A204.1 (cell line): ENCODE measurements at regions not wholly inside any gene's neighbourhood (a gene's known extent, or its start where the extent isn't known, plus 50 kb on each side); places are given as distances from the start of the nearest gene placed in this dataset.

Experiments used
- FAIRE-seq: peaks from 2 replicates; lab custom pipeline; 2012; peaks lifted over from hg19 to GRCh38; lab: Jason Lieb, UNC

DNA sequence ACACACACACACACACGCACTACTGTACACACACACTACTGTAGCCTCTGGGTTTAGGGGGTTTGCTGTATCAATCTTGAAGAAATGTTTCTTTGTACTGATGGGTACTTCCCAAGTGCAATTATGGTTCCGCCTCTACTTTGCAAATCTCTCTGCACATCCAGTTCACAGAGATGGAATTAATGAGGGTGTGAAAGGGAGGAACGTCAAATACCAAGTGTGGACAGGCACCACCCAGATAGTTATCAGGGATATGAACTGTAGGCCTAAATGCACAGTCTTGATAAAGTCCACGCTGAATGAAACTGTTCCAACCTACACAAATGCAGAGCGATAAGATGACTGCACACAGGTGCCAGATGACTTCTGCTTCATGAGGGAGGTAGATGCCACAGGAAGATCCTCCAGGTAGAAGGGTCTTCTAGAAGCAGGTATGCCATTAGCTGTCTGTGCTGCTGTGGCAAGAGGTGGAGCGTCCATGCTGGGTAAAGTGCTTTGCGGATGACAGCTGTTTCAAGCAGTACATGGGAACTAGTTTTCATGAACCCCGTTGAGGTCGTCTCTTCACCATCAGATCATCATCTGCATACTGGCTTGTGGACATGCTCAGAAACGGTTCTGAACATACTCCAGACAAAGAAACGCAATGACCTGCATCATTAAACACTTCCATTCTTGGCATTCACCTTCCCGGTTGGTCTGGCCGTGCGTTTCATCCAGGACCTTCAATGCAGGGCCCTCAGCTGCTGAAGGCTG is 314.3 kb upstream of the RTL1 start:
- FAIRE-seq: no peak

DNA sequence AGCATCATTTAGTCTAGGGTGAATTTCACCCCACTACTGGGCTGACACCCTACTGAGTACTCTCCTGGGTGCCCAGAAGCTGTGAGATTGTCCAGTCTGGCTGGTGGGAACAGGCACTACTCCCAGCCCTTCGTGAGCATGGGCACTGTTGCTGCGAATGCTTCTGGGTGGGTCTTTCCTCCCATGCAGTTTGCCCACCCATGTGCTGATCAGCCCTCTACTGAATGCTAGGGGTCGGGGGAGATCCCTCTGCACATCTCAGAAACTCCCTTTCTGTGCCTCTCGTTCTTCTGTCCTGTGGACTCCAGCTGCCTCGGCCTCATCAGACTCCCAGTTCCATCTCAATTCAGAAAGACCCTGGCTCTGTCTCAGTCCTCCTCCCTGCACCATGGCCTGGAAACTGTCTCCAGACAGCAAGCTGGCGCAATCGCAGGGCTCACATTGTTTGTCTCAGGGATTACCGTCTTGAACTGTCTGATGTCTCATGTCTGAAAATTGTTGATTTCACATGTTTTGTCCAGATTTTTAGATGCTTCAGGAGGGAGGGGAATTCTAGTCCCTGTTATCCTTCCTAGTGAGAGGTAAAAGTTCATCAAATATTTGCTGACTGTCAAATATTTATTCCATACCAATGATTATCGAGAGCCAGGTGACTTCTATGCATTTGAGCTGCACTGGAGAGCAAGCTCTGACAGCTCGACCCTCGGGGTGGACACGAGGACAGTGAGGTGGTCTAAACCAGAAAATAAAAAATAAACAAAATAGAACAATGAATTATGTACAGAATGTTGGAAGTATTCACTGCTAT is 316.6 kb upstream of the RTL1 start:
- FAIRE-seq: no peak

DNA sequence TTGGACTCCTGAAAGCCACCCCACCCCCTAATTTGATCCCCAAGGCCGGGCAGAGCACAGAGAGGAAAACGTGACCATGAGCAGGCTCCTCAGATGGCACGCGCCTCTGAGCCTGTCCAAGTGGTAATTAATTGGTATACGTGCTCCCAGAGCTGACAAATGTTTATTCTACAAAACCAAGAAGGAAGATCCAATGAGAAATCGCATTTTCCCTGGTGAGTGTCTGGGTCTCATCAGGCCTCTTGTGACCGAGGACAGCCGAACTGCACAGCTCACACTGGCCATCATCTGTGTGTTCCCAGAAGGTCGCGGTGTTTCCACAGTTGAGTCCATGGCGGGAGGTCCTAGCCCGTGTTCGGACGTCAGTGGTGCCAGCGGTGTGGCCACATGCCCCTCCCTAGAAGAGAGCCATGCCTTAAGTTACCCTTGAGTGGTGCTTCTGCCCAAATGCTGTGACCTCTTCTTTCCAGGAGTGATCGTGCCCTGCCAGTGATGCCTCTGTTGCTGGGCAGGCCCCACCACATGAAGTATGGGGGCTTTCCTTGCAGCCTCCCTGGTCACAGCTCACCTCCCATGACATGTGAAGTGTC is 317.5 kb upstream of the RTL1 start:
- no peak for FAIRE-seq

DNA sequence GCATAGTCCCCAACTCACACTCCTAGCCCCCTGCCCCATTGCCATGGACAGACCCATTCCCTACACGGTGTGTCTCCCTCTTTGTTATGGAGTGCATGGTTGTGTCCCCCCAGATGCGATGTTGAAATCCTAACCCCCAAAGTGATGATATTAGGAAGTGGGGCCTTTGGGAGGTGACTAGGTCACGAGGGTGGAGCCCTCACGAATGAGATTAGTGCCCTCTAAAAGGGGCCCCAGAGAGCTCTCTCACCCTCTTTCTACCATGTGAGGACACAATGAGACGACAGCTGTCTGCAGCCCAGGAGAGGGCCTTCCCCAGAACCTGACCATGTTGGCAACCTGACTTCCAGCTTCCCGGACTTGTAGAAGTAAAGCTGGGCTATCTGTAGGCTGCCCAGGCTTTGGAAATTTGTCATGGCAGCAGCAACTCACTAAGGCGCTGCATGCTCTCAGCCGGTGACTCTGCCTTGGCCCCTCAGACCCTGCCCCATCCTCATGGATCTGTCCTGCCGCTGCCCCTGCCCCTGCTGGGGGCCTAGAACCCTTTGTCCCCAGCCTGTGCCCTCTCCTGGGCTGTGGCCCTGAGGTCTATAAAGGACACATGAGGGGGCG is 318.1 kb upstream of the RTL1 start:
- no peak for FAIRE-seq

DNA sequence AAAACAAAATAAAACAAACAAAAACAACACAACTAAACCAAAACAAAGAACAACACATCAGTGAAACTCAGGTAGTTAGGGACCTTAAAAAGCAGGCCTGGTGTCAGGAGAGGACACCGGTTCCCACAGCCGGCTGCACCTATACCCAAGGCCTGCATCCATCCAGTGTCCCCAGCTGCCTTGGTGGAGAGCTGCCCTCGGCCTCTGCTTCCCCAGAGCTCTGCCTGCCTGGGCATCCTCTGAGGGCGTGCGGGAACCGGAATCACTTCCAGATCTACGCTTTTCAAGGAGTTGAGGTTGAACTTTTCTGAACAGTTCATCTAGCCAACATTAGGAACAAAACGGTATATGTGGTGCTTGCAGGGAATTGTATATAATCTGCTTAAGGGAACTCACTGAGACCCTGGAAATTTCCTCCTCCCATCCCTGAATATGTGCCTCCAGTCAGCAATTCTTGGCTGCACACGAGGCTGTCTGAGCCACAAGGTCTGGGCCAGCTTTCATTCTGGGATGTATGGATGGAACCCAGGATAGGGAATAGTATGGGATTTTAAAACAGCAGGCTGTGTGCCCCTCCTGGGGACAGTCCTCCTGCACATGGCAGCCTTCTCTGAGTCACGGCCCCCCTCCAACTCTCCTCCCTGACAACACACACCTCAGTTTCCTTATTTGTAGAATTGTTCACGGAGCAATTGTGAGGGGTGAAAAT is 319.0 kb upstream of the RTL1 start:
- no peak for FAIRE-seq

DNA sequence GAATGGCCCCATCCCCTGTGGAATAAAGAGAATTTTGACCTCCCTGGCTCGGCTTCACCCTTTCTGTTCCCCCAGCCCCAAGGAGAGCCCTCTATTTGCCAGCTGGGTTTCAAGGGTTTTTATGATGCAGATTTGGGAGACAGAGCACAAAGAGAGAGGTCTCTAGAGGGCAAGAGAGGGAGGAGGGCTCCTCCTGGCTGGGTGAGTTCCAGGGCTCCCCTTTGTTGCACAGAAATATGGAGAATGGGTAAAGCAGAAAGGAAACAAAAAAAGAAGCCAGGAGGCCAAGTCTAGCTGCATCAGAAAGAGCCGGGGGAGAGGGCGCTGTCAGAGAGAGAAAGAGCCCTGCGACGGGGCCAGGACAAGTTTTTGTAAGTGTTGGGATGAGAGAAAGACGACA is 319.6 kb upstream of the RTL1 start:
- no peak for FAIRE-seq

DNA sequence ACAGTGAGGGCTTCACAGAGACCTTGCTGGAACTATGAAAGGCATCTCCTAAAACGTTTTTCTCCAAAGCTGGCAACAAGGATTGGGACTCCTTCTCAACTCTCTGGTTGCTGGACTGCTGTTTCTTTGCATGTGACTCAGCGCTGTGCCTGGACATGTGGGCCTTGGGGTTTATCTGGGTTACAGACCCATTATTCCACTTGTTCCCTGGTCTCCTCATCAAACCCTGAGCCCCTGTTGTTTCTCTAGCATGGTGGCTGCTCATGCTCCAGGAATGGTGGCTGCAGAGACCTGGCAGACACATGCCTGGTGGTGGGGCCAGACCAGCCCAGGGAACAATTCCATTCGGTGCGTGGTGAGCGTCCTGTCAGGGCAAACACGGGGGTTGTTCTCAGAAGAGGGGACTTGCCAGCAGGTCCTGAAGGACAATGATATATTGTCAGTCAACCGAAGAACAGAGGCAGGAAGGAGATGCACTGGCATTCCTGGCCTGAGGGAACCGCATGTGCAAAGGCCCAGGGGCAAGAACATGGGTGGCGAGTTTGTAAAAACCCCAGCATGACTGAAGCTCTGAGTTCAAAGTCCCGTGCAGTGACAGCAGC is 320.1 kb upstream of the RTL1 start:
- FAIRE-seq: no peak

DNA sequence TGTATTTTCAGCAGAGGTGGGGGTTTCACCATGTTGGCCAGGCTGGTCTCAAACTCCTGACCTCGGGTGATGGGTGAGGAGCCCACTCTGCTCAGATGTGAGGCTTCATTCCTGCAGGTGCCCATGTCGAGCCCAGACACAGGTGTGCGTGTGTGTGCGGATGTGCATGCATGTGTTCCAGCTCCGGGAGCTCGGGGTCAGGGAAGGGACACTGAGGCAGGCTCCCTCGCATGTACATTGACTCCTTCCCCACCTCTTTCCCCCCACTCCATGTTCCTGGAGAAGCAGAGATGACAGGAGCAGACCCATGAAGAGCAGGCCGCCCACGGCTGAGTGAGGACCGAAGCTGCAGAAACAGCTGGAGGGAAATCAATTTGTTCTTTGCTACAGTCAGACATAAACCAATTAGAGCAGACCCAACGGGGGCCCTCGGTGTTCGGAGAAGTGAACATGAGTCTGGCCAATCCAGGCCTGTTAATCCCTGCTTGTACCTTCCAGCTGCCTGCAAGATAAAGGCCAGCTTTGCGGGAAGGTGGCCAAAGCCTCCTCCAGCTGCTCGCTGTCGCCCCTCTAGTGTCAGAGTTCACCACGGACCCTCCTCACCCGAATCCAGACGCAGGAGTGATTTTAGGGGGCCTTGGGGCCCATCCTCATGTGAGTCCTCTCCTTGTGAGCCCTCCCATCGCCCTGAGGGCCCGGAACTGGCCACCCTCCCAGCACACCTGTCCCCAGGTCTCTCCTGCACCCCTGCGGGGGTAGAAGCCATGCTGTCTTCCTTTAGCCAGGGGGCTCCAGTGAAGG is 321.0 kb upstream of the RTL1 start:
- FAIRE-seq: no peak

DNA sequence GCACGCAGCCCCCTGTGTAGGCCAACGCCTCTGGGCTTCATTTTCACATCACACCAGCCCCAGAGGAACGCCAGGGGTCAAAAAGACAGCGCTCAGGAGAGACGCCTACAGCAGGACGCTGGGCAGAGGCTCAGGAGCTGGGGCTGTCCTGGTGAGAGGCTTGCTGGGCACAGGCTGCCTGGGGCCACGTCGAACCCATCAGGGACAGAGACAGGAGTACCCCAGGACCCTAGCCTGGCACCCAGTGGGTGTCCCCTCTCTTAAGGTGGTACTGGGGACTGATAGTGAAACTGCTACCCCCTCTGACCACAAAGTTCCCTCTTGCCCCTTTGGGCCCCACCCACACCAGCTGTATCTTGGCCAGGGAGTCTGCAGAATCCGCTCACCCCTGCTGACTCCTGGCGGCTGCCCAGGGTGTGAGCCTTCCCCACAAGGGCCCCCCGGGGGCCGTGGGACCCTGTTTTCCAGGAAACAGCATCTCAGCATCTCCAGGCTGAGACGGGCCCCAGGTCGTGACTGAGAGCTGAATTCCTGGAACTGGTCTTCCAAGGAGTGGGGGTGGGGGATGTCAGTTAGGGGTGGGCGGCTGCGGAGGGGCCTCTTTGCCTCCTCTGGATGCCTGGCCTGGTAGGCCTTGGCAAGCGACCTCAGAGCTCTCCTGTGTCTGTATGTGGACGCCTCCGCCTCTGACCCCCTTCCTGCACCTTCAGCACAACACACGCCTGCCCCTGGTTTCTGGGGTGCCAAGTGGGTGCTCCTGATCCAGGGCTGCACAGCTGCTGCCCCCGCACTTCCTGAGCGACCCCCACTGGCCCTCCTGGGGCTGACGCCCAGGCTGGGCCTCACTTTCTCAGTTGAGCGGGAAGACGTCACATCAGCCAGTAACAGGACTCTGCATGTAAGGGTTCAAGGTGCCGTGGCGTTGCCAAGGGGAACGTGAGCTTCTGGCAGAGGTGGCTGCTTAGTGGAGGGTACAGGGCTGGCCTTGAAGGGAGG is 321.9 kb upstream of the RTL1 start:
- FAIRE-seq: no peak

DNA sequence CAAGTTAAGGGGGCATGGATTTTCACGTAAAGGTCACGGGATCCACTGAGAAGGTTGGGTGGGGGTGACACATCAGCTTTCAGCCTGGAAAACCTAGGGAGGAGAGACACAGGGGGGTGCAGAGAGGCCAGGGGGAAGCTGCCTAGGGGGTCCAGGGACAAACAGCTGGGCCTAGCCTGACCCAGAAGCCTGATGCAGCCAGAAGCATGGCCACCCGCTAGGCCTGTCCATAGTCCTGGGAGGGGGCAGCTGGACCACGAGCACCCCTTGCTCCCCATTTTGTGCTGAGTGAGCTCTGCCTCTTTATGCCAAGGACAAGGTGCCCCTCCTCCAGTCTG is 322.7 kb upstream of the RTL1 start:
- FAIRE-seq: no peak

DNA sequence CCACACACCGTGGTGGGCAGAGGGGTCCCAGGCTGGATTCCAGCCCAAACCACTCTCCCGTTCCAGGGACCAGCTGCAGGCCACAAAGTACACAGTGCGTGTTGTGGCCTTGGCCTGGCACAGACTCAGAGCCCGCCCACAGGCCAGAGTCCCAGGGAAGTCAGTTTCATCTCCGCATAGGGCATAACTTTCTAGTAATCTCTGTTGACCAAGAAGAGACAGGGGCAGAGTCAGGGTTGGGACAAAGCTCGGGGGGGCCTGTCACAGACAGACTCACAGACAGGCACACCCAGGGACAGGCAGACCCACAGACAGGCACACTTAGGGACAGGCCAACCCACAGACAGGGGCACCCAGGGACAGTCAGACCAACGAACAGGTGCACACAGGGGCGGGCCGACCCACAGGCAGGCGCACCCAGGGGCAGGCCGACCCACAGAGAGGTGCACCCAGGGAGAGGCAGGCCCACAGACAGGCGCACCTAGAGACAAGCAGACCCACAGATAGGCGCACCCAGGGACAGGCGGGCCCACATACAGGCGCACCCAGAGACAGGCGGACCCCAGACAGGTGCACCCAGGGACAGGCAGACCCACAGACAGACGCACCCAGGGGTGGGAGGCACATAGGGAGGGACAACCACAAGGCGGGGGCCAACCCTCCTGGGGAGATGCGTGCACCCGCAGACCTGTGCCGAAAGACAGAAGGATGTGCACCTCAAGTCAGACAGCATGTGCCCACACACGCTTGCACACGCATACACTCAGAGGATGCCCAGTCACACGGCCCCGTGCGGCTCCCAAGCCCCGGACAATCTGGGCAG is 323.3 kb upstream of the RTL1 start:
- FAIRE-seq: no peak

DNA sequence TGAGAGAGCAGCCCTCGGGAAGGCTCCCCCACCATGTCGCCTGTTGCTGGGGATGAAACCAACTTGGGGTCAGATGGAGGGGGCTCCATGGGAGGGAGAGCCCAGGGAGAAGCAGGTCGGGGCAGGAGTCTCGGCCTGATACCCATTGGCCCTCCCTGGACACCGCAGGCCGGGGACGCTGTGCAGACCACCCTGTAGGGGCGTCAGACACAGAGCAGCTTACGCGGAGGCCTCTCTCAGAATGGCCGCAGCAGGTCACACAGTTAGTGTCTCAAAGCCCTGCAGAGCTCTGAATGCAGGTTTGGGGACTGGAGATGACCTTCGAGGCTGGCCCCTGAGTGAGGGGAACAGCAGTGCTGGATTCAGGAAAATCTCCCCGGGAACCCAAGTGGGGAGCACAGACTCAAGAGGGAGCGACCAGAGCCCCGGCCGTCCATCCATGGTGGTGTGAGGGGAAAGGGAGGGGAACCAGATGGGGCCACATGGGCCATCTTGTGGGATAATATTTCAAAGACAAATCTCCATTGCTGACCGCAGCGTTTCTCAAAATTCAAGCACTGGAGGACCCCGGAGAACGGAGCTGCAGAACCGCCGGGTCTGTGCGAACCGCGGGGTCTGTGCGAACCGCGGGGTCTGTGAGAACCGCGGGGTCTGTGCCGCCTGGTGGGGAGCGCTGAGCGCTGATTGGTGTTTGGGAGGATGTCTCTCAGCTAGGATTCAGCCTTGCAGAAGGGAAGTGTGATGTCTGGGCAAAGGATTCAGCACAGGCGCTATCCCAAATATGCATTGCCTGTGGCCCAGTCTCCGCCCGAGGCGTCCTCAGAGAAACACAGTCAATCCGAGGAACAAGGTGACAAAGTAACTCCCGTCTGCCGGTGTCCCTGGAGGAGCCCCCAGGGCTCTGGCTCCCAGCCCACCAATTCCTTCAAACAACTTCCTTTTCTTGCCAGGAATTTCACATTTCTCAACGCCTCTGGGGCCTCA is 324.4 kb upstream of the RTL1 start:
- FAIRE-seq: no peak

DNA sequence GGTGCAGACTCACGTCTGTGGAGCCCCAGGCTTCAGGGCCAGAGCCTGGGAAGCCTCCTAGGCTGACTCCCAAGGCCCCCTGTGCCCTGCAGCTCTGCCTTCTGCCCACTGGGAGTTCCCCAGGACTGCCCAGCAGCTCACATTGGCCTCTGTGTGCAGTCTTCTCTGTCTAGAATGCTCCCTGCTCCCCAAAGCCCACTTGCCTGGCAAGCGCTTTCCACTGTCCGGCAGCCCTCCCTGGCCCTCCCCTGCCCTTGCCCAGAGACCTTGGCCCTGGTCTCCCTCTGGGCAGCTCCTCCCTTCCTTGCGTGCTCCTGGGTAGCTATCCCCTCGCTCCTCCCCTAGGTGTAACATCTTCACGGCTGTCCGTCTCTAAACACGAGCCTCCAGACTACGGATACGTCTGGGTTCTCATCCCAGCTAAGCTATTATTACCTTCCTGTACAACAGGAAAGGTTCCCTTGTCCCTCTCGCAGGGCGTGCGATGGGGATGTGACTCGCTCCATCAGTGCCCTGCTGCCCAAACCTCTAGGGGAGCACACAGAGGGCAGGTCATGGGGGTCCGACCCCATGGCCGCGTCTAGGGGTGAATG is 325.5 kb upstream of the RTL1 start:
- no peak for FAIRE-seq

DNA sequence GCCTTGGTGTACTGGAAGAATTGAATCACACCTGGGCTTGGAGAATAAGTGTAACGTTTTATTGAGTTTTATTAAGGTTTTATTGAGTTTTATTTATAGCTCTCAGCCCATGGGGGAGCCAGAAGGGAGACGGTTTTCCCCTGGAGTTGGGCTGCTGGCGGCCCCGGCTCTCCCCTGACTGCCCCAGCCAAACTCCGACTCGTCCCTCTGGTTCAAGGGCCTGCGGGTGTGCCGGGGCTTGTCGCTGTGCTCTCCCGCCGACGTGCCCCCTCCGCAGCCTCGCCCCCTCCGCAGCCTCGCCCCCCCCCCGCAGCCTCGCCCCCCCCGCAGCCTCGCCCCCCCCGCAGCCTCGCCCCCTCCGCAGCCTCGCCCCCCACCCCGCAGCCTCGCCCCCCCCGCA is 326.1 kb upstream of the RTL1 start:
- FAIRE-seq: no peak

DNA sequence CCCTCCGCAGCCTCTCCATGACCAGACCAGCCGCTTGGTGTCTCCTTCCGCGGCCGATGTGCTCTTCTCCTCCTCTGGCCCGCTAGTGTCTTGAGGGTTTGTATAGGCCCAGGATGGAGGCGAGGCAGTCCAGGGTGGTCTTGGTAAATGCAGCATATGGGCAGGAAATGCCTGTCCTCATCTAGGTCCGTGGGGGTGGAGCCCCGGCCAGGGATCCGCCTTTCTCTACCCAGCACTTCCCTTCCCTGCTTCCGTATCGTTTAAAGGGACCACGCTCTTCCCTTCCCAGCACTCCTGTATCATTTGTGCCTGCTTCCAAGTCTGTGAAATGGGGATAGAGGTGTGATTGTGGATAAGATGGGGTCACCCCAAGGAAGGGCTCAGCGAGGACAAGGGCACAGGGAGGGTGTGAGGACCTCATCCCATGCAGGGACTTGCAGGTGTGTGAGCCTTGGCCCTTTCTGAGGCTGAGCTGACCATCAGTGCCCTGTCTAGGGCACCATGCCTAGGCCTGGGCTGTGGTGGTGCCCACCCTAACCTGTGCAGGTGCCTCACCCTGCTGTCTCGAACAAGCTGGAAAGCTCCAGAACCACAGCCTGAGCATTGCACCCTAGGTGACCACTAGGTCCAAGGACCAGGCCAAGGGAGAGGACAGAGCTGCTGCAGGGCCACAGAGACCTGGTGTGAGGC is 326.8 kb upstream of the RTL1 start:
- FAIRE-seq: no peak

DNA sequence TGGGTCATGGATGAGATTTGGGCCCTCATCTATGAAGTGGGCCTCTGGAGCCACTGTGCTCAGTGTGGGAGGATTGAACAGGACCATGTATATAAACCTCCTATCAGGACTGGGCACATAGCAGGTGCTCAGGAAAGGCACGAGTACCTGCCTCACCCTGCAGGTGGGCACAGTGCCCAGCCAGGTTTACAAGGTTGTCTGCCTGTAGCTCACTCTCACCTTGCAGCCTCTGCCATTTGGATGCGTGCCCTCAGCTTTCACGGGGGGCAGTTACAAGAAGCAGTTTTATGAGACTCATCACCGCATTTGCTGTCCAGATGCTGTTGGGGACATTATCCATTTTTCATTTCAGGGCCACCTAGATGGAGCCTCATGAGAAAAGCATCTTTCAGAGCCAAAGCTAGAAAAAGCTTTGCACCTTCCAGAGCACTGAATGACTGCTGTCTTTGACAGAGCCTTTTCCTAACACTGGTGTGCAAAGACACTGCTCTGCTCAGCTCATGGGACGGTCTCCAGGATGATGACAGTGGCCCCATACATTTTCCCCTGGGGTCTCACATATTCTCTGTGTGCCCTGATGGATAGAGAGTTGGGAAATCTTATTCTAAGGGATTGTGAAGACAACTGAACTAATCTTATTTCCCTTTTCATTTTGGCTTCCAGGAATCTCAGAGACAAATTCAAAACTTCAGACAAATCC is 327.5 kb upstream of the RTL1 start:
- no peak for FAIRE-seq
